ENCODE measurements at regions not wholly inside any gene's neighbourhood (a gene's known extent, or its start where the extent isn't known, plus 50 kb on each side); places are given as distances from the start of the nearest gene placed in this dataset.
"Not testable (repeated sequence)": the region's sequence is repeated elsewhere in the genome, so short reads cannot be mapped to it uniquely, and the experiment has no call there.

DNA sequence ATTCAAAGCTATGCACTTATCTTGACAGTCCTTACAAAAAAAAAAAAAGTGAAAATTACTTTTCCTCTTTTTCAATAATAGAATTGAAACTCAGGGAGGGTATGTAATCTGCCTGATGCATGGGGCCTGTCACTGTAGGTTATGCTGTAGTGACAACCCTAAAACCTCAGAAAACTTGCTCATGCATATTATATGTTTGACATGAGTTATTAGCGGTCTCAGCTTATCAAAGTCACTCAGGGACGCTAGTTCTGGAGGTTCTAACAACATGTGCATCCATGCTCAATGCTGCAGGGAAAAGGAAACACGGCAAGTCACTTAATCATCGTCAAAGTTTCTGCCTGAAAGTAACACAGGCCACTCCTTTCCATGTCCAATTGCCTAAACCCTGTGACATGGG, 78.4 kb upstream of the TMEM252 start:
- TF ChIP-seq POLR2AphosphoS5 (IDR thresholded peaks at IDR 0.05; ENCODE audit: borderline replicate concordance, low read depth, low read length) (no peak), FOXP2 (optimal IDR thresholded peaks at IDR 0.05; ENCODE audit: control extremely low read depth, extremely low read length, insufficient read depth) (no peak), EZH2 (IDR thresholded peaks at IDR 0.05) (no peak)
- DNase-seq (ENCODE audit: low read depth, low spot score), result no peak
- Histone ChIP-seq H3K27ac (no peak overlapping the region), H3K9ac (ENCODE audit: insufficient read length) (no peak overlapping the region), H3K9me3 (ENCODE audit: low read depth, low read length) (no peaks in the 10 kb centered on the region), H3K36me3 (ENCODE audit: insufficient read depth, low read length) (no peaks in the 10 kb centered on the region), H3K4me3 (no peak overlapping the region)

DNA sequence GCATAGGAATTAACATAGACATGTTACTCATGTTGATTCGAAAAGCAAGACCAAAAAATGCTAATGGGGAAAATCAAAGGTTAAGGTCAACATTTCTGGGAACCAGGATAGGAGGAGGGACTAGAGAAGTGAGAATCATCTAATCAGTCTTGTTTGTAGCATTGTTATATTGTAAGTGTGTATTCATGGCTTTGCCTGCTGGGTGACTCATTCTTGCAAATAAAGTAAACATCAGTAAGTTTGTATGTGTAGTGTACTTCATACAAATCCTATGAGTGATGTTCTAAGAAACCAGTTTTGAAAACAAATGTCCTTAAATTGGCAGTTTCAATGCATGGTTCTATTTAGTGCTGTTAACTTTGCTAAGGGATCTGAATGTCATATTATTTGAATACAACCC, 79.0 kb upstream of the TMEM252 start:
- TF ChIP-seq FOXP2 (optimal IDR thresholded peaks at IDR 0.05; ENCODE audit: control extremely low read depth, extremely low read length, insufficient read depth), result no peak
- TF ChIP-seq POLR2AphosphoS5 (IDR thresholded peaks at IDR 0.05; ENCODE audit: borderline replicate concordance, low read depth, low read length), result no peak
- no peak for TF ChIP-seq EZH2 (IDR thresholded peaks at IDR 0.05)
- no peaks in the 10 kb centered on the region for H3K36me3 ChIP-seq (ENCODE audit: insufficient read depth, low read length)
- no peak overlapping the region for H3K27ac ChIP-seq
- H3K9ac ChIP-seq (ENCODE audit: insufficient read length), result no peak overlapping the region
- no peak for DNase-seq (ENCODE audit: low read depth, low spot score)
- no peak overlapping the region for H3K4me3 ChIP-seq
- H3K9me3 ChIP-seq (ENCODE audit: low read depth, low read length), result no peaks in the 10 kb centered on the region

DNA sequence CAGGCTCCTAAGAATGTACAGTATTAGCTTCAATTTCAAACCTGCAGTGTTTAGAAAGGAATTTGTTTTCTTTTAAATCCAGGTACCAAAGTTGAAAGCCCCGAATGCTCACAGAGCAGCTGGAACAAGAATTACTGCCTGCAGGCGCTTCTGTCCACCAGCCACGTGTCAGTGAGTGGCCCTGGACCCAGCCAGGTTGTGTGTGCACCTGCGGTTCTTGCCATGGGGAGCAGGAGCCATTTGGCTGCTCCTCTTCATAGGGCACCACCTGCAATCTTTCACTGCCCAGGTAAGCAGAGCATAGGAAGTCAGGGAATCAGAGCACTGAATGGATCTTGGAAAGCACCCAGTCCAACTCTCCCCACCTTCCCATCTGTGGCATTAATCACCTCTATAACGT, 79.5 kb upstream of the PIP5K1B start:
- TF ChIP-seq POLR2AphosphoS5 (IDR thresholded peaks at IDR 0.05; ENCODE audit: borderline replicate concordance, low read depth, low read length) (no peak), EZH2 (IDR thresholded peaks at IDR 0.05) (no peak), FOXP2 (optimal IDR thresholded peaks at IDR 0.05; ENCODE audit: control extremely low read depth, extremely low read length, insufficient read depth) (no peak)
- no peak for DNase-seq (ENCODE audit: low read depth, low spot score)
- no peaks in the 10 kb centered on the region for H3K36me3 ChIP-seq (ENCODE audit: insufficient read depth, low read length)

DNA sequence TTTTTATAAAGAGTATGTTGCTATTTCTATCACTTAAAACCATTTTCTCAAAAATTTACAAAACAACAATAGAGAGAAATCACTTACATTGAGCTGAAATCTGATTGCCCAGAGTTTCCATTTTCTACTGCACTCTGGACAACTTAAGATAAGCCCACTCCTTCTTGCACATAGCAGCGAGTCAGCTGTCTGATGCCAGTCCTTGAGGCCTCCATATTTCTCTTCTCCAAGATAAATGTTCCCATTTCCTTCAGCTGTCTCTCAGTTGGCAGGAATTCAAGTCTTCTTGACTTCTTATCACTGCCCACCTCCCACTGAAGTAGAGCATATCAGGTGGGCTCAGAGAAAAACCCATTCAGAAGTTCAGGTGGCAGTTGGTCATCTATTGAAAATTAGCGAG, 78.5 kb upstream of the PIP5K1B start:
- no peak for DNase-seq (ENCODE audit: low read depth, low spot score)
- Histone ChIP-seq H3K4me3 (no peak overlapping the region), H3K27ac (no peak overlapping the region), H3K9ac (ENCODE audit: insufficient read length) (no peak overlapping the region), H3K36me3 (ENCODE audit: insufficient read depth, low read length) (no peaks in the 10 kb centered on the region), H3K9me3 (ENCODE audit: low read depth, low read length) (no peaks in the 10 kb centered on the region)
- no peak for TF ChIP-seq FOXP2 (optimal IDR thresholded peaks at IDR 0.05; ENCODE audit: control extremely low read depth, extremely low read length, insufficient read depth)
- TF ChIP-seq EZH2 (IDR thresholded peaks at IDR 0.05), result no peak
- TF ChIP-seq POLR2AphosphoS5 (IDR thresholded peaks at IDR 0.05; ENCODE audit: borderline replicate concordance, low read depth, low read length), result no peak

More for the DNA sequence above, 79.5 kb upstream of the PIP5K1B start:
- Histone ChIP-seq H3K9me3 (ENCODE audit: low read depth, low read length) (no peaks in the 10 kb centered on the region), H3K27ac (no peak overlapping the region), H3K9ac (ENCODE audit: insufficient read length) (no peak overlapping the region), H3K4me3 (no peak overlapping the region)

DNA sequence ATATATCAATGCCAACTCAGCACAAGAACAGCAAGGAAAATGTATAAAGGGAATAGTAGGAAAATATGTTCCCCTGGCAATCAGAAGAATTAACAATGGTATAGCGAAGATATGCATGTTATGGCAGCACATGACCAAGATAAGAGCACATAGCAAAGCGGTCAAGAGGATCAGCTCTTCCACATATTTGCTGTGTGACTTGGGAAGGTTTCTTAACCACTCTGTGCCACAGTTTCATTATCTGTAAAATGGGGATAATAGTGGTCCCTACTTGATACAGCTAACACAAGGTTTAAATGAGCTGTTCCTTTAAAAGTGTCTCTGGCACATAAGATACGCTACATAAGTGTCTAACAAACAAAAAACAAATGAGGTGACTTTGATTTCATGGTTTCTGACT, 77.9 kb upstream of the PIP5K1B start:
- H3K36me3 ChIP-seq (ENCODE audit: insufficient read depth, low read length), result no peaks in the 10 kb centered on the region
- H3K4me3 ChIP-seq, result no peak overlapping the region
- no peak overlapping the region for H3K27ac ChIP-seq
- H3K9ac ChIP-seq (ENCODE audit: insufficient read length), result no peak overlapping the region
- TF ChIP-seq EZH2 (IDR thresholded peaks at IDR 0.05) (no peak), FOXP2 (optimal IDR thresholded peaks at IDR 0.05; ENCODE audit: control extremely low read depth, extremely low read length, insufficient read depth) (no peak), POLR2AphosphoS5 (IDR thresholded peaks at IDR 0.05; ENCODE audit: borderline replicate concordance, low read depth, low read length) (no peak)
- no peaks in the 10 kb centered on the region for H3K9me3 ChIP-seq (ENCODE audit: low read depth, low read length)
- DNase-seq (ENCODE audit: low read depth, low spot score), result no peak

DNA sequence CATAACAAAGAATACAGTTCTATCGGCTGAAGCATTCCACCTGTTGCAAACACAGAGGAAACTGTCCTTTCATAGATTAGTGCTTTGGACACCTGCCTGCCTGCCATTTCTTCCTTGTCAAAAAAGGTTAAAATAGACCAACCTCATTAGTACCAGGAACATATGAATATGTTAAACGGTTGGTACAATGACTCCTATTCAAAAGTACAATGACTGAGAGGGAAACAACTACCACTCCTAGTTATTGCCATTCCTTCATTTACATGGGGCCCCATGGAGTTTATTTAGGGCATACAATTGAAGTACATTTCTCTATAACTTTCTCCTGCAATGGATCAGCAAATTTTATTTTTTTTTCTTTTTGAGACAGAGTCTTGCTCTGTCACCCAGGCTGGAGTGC, 77.4 kb upstream of the PIP5K1B start:
- Histone ChIP-seq H3K27ac (no peak overlapping the region), H3K4me3 (no peak overlapping the region), H3K36me3 (ENCODE audit: insufficient read depth, low read length) (no peaks in the 10 kb centered on the region), H3K9me3 (ENCODE audit: low read depth, low read length) (no peaks in the 10 kb centered on the region), H3K9ac (ENCODE audit: insufficient read length) (no peak overlapping the region)
- TF ChIP-seq FOXP2 (optimal IDR thresholded peaks at IDR 0.05; ENCODE audit: control extremely low read depth, extremely low read length, insufficient read depth) (no peak), POLR2AphosphoS5 (IDR thresholded peaks at IDR 0.05; ENCODE audit: borderline replicate concordance, low read depth, low read length) (no peak), EZH2 (IDR thresholded peaks at IDR 0.05) (no peak)
- no peak for DNase-seq (ENCODE audit: low read depth, low spot score)

DNA sequence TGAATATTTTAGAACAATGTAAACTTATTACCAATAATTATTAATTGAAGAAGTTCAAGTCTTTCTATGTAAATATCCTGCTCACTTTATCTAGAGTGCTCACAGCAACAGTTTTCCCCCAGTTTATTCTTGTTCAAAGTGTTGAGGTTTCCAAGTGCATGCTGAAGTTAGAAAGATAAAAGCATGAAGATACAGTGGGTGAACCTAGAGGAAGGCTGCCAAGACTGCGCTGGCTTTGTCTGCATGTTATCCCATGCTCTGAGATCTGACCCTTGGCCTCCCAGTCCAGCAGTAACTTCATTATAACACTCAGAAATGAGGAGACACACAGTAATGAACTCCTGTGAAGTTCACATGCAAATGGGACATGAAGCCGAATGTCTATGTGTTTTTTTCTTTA, 76.0 kb upstream of the PIP5K1B start:
- DNase-seq (ENCODE audit: low read depth, low spot score), result no peak
- Histone ChIP-seq H3K27ac (no peak overlapping the region), H3K36me3 (ENCODE audit: insufficient read depth, low read length) (no peaks in the 10 kb centered on the region), H3K9me3 (ENCODE audit: low read depth, low read length) (no peaks in the 10 kb centered on the region), H3K4me3 (no peak overlapping the region), H3K9ac (ENCODE audit: insufficient read length) (no peak overlapping the region)
- TF ChIP-seq FOXP2 (optimal IDR thresholded peaks at IDR 0.05; ENCODE audit: control extremely low read depth, extremely low read length, insufficient read depth) (no peak), POLR2AphosphoS5 (IDR thresholded peaks at IDR 0.05; ENCODE audit: borderline replicate concordance, low read depth, low read length) (no peak), EZH2 (IDR thresholded peaks at IDR 0.05) (no peak)

DNA sequence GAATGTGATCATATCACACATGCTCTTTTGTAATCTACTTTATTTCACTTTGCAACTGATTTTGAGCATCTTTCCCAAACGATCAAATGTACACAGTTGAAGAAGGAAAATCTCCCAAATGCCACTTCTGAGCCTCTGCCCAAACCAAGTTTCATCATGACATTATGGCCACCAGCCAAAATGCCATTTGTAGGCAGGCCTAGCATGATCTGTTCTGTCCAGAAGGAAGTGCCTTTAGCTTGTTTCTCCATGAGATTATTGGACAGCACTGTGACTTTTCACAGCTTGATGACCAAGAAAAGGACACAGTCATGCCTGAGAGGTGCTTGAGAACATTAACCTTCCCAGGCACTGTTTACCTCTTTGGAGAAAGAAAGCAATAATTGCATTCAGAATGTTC, 73.2 kb upstream of the PIP5K1B start:
- Histone ChIP-seq H3K36me3 (ENCODE audit: insufficient read depth, low read length) (no peaks in the 10 kb centered on the region), H3K4me3 (no peak overlapping the region), H3K9me3 (ENCODE audit: low read depth, low read length) (no peaks in the 10 kb centered on the region), H3K9ac (ENCODE audit: insufficient read length) (no peak overlapping the region), H3K27ac (no peak overlapping the region)
- no peak for TF ChIP-seq POLR2AphosphoS5 (IDR thresholded peaks at IDR 0.05; ENCODE audit: borderline replicate concordance, low read depth, low read length)
- no peak for DNase-seq (ENCODE audit: low read depth, low spot score)

DNA sequence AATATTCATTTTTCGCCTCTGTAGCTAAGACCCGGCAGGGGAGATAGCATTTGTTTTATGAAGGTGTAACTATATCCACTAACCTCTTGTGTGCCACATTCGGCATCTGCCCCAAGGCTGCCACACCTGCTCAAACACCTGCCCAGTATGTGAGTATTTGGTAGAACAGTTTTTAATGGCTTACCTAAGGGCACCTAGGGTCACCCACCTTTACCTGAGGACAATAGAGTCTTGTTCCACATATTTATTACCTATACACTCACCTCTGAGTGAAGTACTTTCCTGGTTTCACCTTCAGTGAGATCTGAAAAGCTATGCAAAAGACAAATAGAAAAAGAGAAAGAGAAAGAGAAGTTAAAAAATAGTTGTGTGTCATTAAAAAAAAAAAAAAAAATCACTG, 68.0 kb upstream of the PIP5K1B start:
- DNase-seq (ENCODE audit: low read depth, low spot score), result no peak
- Histone ChIP-seq H3K36me3 (ENCODE audit: insufficient read depth, low read length) (no peaks in the 10 kb centered on the region), H3K9ac (ENCODE audit: insufficient read length) (no peak overlapping the region), H3K4me3 (no peak overlapping the region), H3K9me3 (ENCODE audit: low read depth, low read length) (no peaks in the 10 kb centered on the region), H3K27ac (no peak overlapping the region)
- no peak for TF ChIP-seq POLR2AphosphoS5 (IDR thresholded peaks at IDR 0.05; ENCODE audit: borderline replicate concordance, low read depth, low read length)
- no peak for TF ChIP-seq EZH2 (IDR thresholded peaks at IDR 0.05)
- no peak for TF ChIP-seq FOXP2 (optimal IDR thresholded peaks at IDR 0.05; ENCODE audit: control extremely low read depth, extremely low read length, insufficient read depth)

DNA sequence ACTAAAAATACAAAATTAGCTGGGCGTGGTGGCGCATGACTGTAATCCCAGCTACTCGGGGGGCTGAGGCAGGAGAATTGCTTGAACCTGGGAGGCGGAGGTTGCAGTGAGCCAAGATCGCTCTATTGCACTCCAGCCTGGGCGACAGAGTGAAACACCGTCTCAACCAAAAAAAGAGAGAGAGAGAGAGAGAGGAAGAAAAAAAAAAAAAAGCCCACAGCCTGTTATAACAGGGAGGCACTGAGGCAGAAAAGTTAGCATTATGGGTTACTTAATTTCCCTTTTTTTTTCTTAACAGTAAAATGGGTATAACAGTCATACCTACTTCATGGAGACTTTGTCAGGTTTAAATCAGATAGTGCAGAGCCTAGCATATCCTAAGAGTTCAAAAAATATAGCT, 65.8 kb upstream of the PIP5K1B start:
- H3K36me3 ChIP-seq (ENCODE audit: insufficient read depth, low read length); H3K4me3 ChIP-seq; H3K9ac ChIP-seq (ENCODE audit: insufficient read length); H3K27ac ChIP-seq; H3K9me3 ChIP-seq (ENCODE audit: low read depth, low read length); DNase-seq (ENCODE audit: low read depth, low spot score): not testable (repeated sequence)
